ENCODE measurements at regions not wholly inside any gene's neighbourhood (a gene's known extent, or its start where the extent isn't known, plus 50 kb on each side); places are given as distances from the start of the nearest gene placed in this dataset.
"Not testable (repeated sequence)": the region's sequence is repeated elsewhere in the genome, so short reads cannot be mapped to it uniquely, and the experiment has no call there.

- TF ChIP-seq CTCF, POLR2A (IDR thresholded peaks at IDR 0.05): not testable (repeated sequence)
Observed at GRCh38 chr7:65133087-65133486, 126.6 kb upstream of the ERV3-1 start.

All from lower leg skin (tissue), 3 donors.